Stomach smooth muscle (tissue), 2 donors: ENCODE measurements at regions not wholly inside any gene's neighbourhood (a gene's known extent, or its start where the extent isn't known, plus 50 kb on each side); places are given as distances from the start of the nearest gene placed in this dataset.

Source experiments
- H3K27ac ChIP-seq: one replicate; pipeline ENCODE4 v1.7.0; 2013; ENCODE audit warnings: mild to moderate bottlenecking, low read length, inconsistent platforms
- H3K27me3 ChIP-seq, 2 donors: one replicate each; pipeline ENCODE4 v1.7.0; 2013; ENCODE audit warnings: low read length in 2 of 2; ENCODE audit not compliant: insufficient read depth in 2 of 2, control insufficient read depth in 1 of 2
- H3K36me3 ChIP-seq, 2 donors: one replicate each; pipeline ENCODE4 v1.7.0; 2013; ENCODE audit warnings: low read length in 2 of 2; ENCODE audit not compliant: control insufficient read depth in 2 of 2, insufficient read depth in 2 of 2
- H3K4me1 ChIP-seq: one replicate; pipeline ENCODE4 v1.7.0; 2013; ENCODE audit warnings: low read length; ENCODE audit not compliant: control insufficient read depth, insufficient read depth
- H3K4me3 ChIP-seq, 2 donors: one replicate each; pipeline ENCODE4 v1.7.0; 2013; ENCODE audit warnings: low read length in 2 of 2
- H3K9ac ChIP-seq, 2 donors: one replicate each; pipeline ENCODE4 v1.7.0; 2013; ENCODE audit warnings: low read length in 2 of 2, mild to moderate bottlenecking in 1 of 2
- H3K9me3 ChIP-seq, 2 donors: one replicate each; pipeline ENCODE4 v1.7.0; 2013; ENCODE audit warnings: low read length in 2 of 2; ENCODE audit not compliant: control insufficient read depth in 2 of 2
- donor health status: healthy.
- donor health status: Pancreatic carcinoma.

GRCh38 chr14:49972131-49972671 is 79.3 kb downstream of the ARF6 start:
- Histone ChIP-seq H3K27me3 (no peaks in the 10 kb centered on the region), H3K4me3 (peak overlapping the region; percentile 29), H3K36me3 (no peaks in the 10 kb centered on the region), H3K9me3 (no peaks in the 10 kb centered on the region), H3K27ac (peak overlapping the region; percentile 66), H3K9ac (peak overlapping the region in 1 of 2 donors; percentile 29), H3K4me1 (peaks cover 36% of the 10 kb centered on the region)

- Histone ChIP-seq H3K9me3 (no peaks in the 10 kb centered on the region), H3K9ac (peak overlapping the region in 1 of 2 donors; percentile 29), H3K27me3 (no peaks in the 10 kb centered on the region), H3K27ac (peak overlapping the region; percentile 66), H3K36me3 (no peaks in the 10 kb centered on the region), H3K4me3 (peak overlapping the region in 1 of 2 donors; percentile 29), H3K4me1 (peaks cover 36% of the 10 kb centered on the region)
These were observed 79.9 kb downstream of the ARF6 start for GRCh38 chr14:49972823-49973222.

- Histone ChIP-seq H3K9me3 (no peaks in the 10 kb centered on the region), H3K4me3 (no peak overlapping the region), H3K27ac (no peak overlapping the region), H3K9ac (no peak overlapping the region), H3K36me3 (no peaks in the 10 kb centered on the region), H3K4me1 (peaks cover 48% of the 10 kb centered on the region), H3K27me3 (no peaks in the 10 kb centered on the region)
These were observed 82.4 kb downstream of the ARF6 start for GRCh38 chr14:49975276-49975675.

GRCh38 chr14:49975799-49976198 is 82.9 kb downstream of the ARF6 start:
- Histone ChIP-seq H3K36me3 (no peaks in the 10 kb centered on the region), H3K27ac (no peak overlapping the region), H3K4me3 (no peak overlapping the region), H3K9ac (no peak overlapping the region), H3K4me1 (peaks cover 50% of the 10 kb centered on the region), H3K9me3 (no peaks in the 10 kb centered on the region), H3K27me3 (no peaks in the 10 kb centered on the region)

GRCh38 chr14:49977126-49977841 is 84.4 kb downstream of the ARF6 start:
- Histone ChIP-seq H3K27me3 (no peaks in the 10 kb centered on the region), H3K9me3 (no peaks in the 10 kb centered on the region), H3K36me3 (no peaks in the 10 kb centered on the region), H3K4me3 (no peak overlapping the region), H3K27ac (no peak overlapping the region), H3K4me1 (peaks cover 46% of the 10 kb centered on the region), H3K9ac (no peak overlapping the region)

GRCh38 chr14:49980027-49980426 is 87.1 kb downstream of the ARF6 start:
- H3K27me3 ChIP-seq: no peaks in the 10 kb centered on the region
- H3K4me3 ChIP-seq: no peak overlapping the region
- peaks cover 34% of the 10 kb centered on the region for H3K4me1 ChIP-seq
- no peak overlapping the region for H3K9ac ChIP-seq
- H3K36me3 ChIP-seq: no peaks in the 10 kb centered on the region
- no peaks in the 10 kb centered on the region for H3K9me3 ChIP-seq
- H3K27ac ChIP-seq: peak overlapping the region; percentile 53

GRCh38 chr14:49982082-49982481 is 89.2 kb downstream of the ARF6 start:
- no peaks in the 10 kb centered on the region for H3K27me3 ChIP-seq
- H3K4me1 ChIP-seq: peaks cover 32% of the 10 kb centered on the region
- H3K36me3 ChIP-seq: no peaks in the 10 kb centered on the region
- H3K4me3 ChIP-seq: peak overlapping the region; percentile 27 to 40
- no peaks in the 10 kb centered on the region for H3K9me3 ChIP-seq
- H3K27ac ChIP-seq: no peak overlapping the region
- H3K9ac ChIP-seq: peak overlapping the region; percentile 9 to 13

- Histone ChIP-seq H3K9ac (peak overlapping the region; percentile 9 to 29), H3K36me3 (no peaks in the 10 kb centered on the region), H3K27me3 (no peaks in the 10 kb centered on the region), H3K27ac (no peak overlapping the region), H3K4me3 (peak overlapping the region; percentile 27 to 40), H3K4me1 (peaks cover 32% of the 10 kb centered on the region), H3K9me3 (no peaks in the 10 kb centered on the region)
These were observed 89.6 kb downstream of the ARF6 start for GRCh38 chr14:49982501-49982951.

- Histone ChIP-seq H3K4me3 (no peak overlapping the region), H3K9me3 (no peaks in the 10 kb centered on the region), H3K27ac (no peak overlapping the region), H3K36me3 (no peaks in the 10 kb centered on the region), H3K27me3 (no peaks in the 10 kb centered on the region), H3K9ac (no peak overlapping the region), H3K4me1 (peaks cover 26% of the 10 kb centered on the region)
These were observed 91.5 kb downstream of the ARF6 start for GRCh38 chr14:49984424-49984823.

GRCh38 chr14:49986343-49987014 is 93.6 kb downstream of the ARF6 start:
- Histone ChIP-seq H3K4me1 (peaks cover 12% of the 10 kb centered on the region), H3K27ac (no peak overlapping the region), H3K4me3 (no peak overlapping the region), H3K9me3 (no peaks in the 10 kb centered on the region), H3K9ac (no peak overlapping the region), H3K36me3 (no peaks in the 10 kb centered on the region), H3K27me3 (no peaks in the 10 kb centered on the region)
